ENCODE measurements at regions not wholly inside any gene's neighbourhood (a gene's known extent, or its start where the extent isn't known, plus 50 kb on each side); places are given as distances from the start of the nearest gene placed in this dataset.
A peak's percentile ranks its signal among the peaks of the same experiment; 100 is the strongest.

- no peaks in the 10 kb centered on the region for H3K36me3 ChIP-seq (replicated peaks in 1 of 2; ENCODE audit: control extremely low read depth in 1 of 2, control insufficient read depth in 1 of 2, extremely low read depth in 1 of 2, insufficient read depth in 2 of 2, low read length in 1 of 2)
- peak overlapping the region; percentile 61 for H3K27ac Mint-ChIP-seq
- DNase-seq = no peak
- no peak overlapping the region for H3K9ac ChIP-seq (ENCODE audit: low read length)
- peaks cover 0 to 17% (median 7%) of the 10 kb centered on the region in 4 experiments for H3K27me3 ChIP-seq (replicated peaks in 1 of 4; ENCODE audit: control extremely low read depth in 1 of 4, control insufficient read depth in 3 of 4, insufficient read depth in 4 of 4, low read length in 3 of 4)
- TF ChIP-seq CTCF (IDR thresholded peaks at IDR 0.05) (no peak), EZH2 (IDR thresholded peaks at IDR 0.05; ENCODE audit: borderline replicate concordance, insufficient read depth, low read depth, low read length, poor library complexity, severe bottlenecking) (no peak)
- ChIA-PET POLR2A (no interaction called here), CTCF (interaction anchor here (0.6 kb wide), 1 partner anchor 19 kb away, joined by 3 read pairs; no protein-coding TSS in a partner anchor)
- no peak overlapping the region for H3K4me3 ChIP-seq (ENCODE audit: control extremely low read depth in 1 of 5, extremely low read depth in 1 of 5, insufficient read depth in 1 of 5, low read depth in 2 of 5, low read length in 4 of 5)
- H3K27me3 Mint-ChIP-seq = peaks cover 48% of the 10 kb centered on the region
- intact Hi-C loops (cut with micrococcal nuclease) = no loop called here
- 74% methylated on average over 13 of the region's 16 CpGs for WGBS (ENCODE audit: insufficient coverage)
- peaks cover 0 to 25% of the 10 kb centered on the region in 2 donors for H3K4me1 ChIP-seq (ENCODE audit: control insufficient read depth in 2 of 2, insufficient read depth in 2 of 2, low read length in 2 of 2)
- no peak overlapping the region for H3K4me2 ChIP-seq (replicated peaks; ENCODE audit: low read depth, low read length, poor library complexity, severe bottlenecking)
- H3K27ac ChIP-seq (ENCODE audit: low read length in 2 of 2) = no peak overlapping the region
- peaks cover 13% of the 10 kb centered on the region for H3K4me1 Mint-ChIP-seq
- no peak overlapping the region for H2AFZ ChIP-seq (ENCODE audit: insufficient read depth, low read depth, low read length, poor library complexity, severe bottlenecking)
- H3K9me3 ChIP-seq (ENCODE audit: control extremely low read depth in 1 of 3, control insufficient read depth in 2 of 3, insufficient read depth in 1 of 3, low read length in 2 of 3) = no peaks in the 10 kb centered on the region
- no peaks in the 10 kb centered on the region for H3K79me2 ChIP-seq (ENCODE audit: control insufficient read depth, insufficient read depth, low read length)
- H3K4me3 Mint-ChIP-seq = no peak overlapping the region
- H3K9me3 Mint-ChIP-seq (ENCODE audit: insufficient read depth) = no peaks in the 10 kb centered on the region
- ATAC-seq (ENCODE audit: low read depth) = no peak
- H4K20me1 ChIP-seq (ENCODE audit: control insufficient read depth, insufficient read depth, low read length, poor library complexity, severe bottlenecking) = no peaks in the 10 kb centered on the region
Measured at GRCh38 chr22:19612866-19613572, 88.8 kb upstream of the CLDN5 start.

- DNase-seq (no peak), ATAC-seq (ENCODE audit: low read depth) (no peak)
- no peaks in the 10 kb centered on the region for H3K79me2 ChIP-seq (ENCODE audit: control insufficient read depth, insufficient read depth, low read length)
- POLR2A ChIA-PET = no interaction called here
- H3K4me2 ChIP-seq (replicated peaks; ENCODE audit: low read depth, low read length, poor library complexity, severe bottlenecking) = no peak overlapping the region
- Mint-ChIP-seq H3K27me3 (peaks cover 42% of the 10 kb centered on the region), H3K9me3 (ENCODE audit: insufficient read depth) (no peaks in the 10 kb centered on the region), H3K4me3 (no peak overlapping the region), H3K4me1 (peaks cover 23% of the 10 kb centered on the region), H3K27ac (no peak overlapping the region)
- no CpG with 5 or more reads among the region's 2 CpGs for WGBS (ENCODE audit: insufficient coverage)
- no peak overlapping the region for H3K27ac ChIP-seq (ENCODE audit: low read length in 2 of 2)
- no peak for TF ChIP-seq EZH2 (IDR thresholded peaks at IDR 0.05; ENCODE audit: borderline replicate concordance, insufficient read depth, low read depth, low read length, poor library complexity, severe bottlenecking)
- TF ChIP-seq CTCF (IDR thresholded peaks at IDR 0.05) = no peak
- CTCF ChIA-PET = no interaction called here
- intact Hi-C loops (cut with micrococcal nuclease) = no loop called here
- H3K9ac ChIP-seq (ENCODE audit: low read length) = no peak overlapping the region
- H3K27me3 ChIP-seq (replicated peaks in 1 of 4; ENCODE audit: control extremely low read depth in 1 of 4, control insufficient read depth in 3 of 4, insufficient read depth in 4 of 4, low read length in 3 of 4) = peaks cover 0 to 14% (median 6%) of the 10 kb centered on the region in 4 experiments
- H3K36me3 ChIP-seq (replicated peaks in 1 of 2; ENCODE audit: control extremely low read depth in 1 of 2, control insufficient read depth in 1 of 2, extremely low read depth in 1 of 2, insufficient read depth in 2 of 2, low read length in 1 of 2) = no peaks in the 10 kb centered on the region
- peaks cover 10 to 34% of the 10 kb centered on the region in 2 donors for H3K4me1 ChIP-seq (ENCODE audit: control insufficient read depth in 2 of 2, insufficient read depth in 2 of 2, low read length in 2 of 2)
- no peaks in the 10 kb centered on the region for H3K9me3 ChIP-seq (ENCODE audit: control extremely low read depth in 1 of 3, control insufficient read depth in 2 of 3, insufficient read depth in 1 of 3, low read length in 2 of 3)
- H2AFZ ChIP-seq (ENCODE audit: insufficient read depth, low read depth, low read length, poor library complexity, severe bottlenecking) = no peak overlapping the region
- H3K4me3 ChIP-seq (ENCODE audit: control extremely low read depth in 1 of 5, extremely low read depth in 1 of 5, insufficient read depth in 1 of 5, low read depth in 2 of 5, low read length in 4 of 5) = no peak overlapping the region
- no peaks in the 10 kb centered on the region for H4K20me1 ChIP-seq (ENCODE audit: control insufficient read depth, insufficient read depth, low read length, poor library complexity, severe bottlenecking)
Measured at GRCh38 chr22:19614536-19614863, 90.3 kb upstream of the CLDN5 start.
